Ovary (tissue), 7 donors: ENCODE measurements at regions not wholly inside any gene's neighbourhood (a gene's known extent, or its start where the extent isn't known, plus 50 kb on each side); places are given as distances from the start of the nearest gene placed in this dataset.

Source experiments
- DNase-seq, 5 donors: peaks; one replicate each; pipeline ENCODE4 v3.0.0-alpha.2; 2019 to 2020
- H3K27ac ChIP-seq, 2 donors: fragments of 200-600 bp; one replicate each; pipeline versions ENCODE4 v1.5.1 to v1.8.0; 2019 to 2022
- H3K27me3 ChIP-seq: fragments of 200-600 bp; one replicate; pipeline ENCODE4 v1.8.0; 2022
- H3K36me3 ChIP-seq: fragments of 200-600 bp; sonication (generic); one replicate; pipeline ENCODE4 v1.5.1; 2019
- H3K4me1 ChIP-seq: one replicate; pipeline ENCODE4 v1.8.1; 2013; ENCODE audit warnings: mild to moderate bottlenecking, moderate library complexity; ENCODE audit not compliant: insufficient read depth
- H3K4me3 ChIP-seq: fragments of 200-600 bp; sonication (generic); one replicate; pipeline ENCODE4 v1.5.1; 2017
- H3K9me3 ChIP-seq, 2 donors: fragments of 200-600 bp in 1 of 2; sonication (generic) in 1 of 2; one replicate each; pipeline versions ENCODE4 v1.5.1 to v1.8.1; 2013 to 2019; ENCODE audit warnings: mild to moderate bottlenecking in 1 of 2, moderate library complexity in 1 of 2
- EP300 ChIP-seq: sonication (generic); formaldehyde crosslinking; IDR thresholded peaks from one replicate; pipeline ENCODE4 v1.6.1; 2017; ENCODE audit warnings: antibody characterized with exemption
- POLR2A ChIP-seq: fragments of 450-650 bp; IDR thresholded peaks from one replicate; pipeline ENCODE4 v1.6.1; 2017; ENCODE audit warnings: antibody characterized with exemption, mild to moderate bottlenecking, moderate library complexity
- WGBS, 3 donors: extraction: QIAGEN DNeasy Blood & Tissue Kit in 1 of 3; methylation state at CpG; one replicate each; pipeline versions ENCODE4 v1.1.5 to v1.1.7; 2013 to 2017; 5-methylcytosine and 5-hydroxymethylcytosine counted together
- intact Hi-C, 4 donors: fragments of 100-400 bp; cut with DNase I; formaldehyde crosslinking; loops; one replicate each; pipeline versions ENCODE4 v1.11.0 to v1.15.1; 2022 to 2023
- TF ChIP-seq, protein P1 (sequence below), 3 donors: fragments of 450-650 bp in 2 of 3; fragments of 200-600 bp in 1 of 3; IDR thresholded peaks; one replicate each; pipeline versions ENCODE4 v1.5.1 to v1.8.0; 2016 to 2022; ENCODE audit warnings: antibody characterized with exemption in 3 of 3, mild to moderate bottlenecking in 1 of 3
- donor health status: DM: no; HTN: no; CAD: no; lungs with moderate emphysema.
- donor health status: DM: no; HTN: no; CAD: no.
- donor health status: Bipolar disorder and iron deficiency.
- donor health status: DM: no; HTN: no; CAD: no.
- donor health status: DM: yes; HTN: yes; CAD: no.

DNA sequence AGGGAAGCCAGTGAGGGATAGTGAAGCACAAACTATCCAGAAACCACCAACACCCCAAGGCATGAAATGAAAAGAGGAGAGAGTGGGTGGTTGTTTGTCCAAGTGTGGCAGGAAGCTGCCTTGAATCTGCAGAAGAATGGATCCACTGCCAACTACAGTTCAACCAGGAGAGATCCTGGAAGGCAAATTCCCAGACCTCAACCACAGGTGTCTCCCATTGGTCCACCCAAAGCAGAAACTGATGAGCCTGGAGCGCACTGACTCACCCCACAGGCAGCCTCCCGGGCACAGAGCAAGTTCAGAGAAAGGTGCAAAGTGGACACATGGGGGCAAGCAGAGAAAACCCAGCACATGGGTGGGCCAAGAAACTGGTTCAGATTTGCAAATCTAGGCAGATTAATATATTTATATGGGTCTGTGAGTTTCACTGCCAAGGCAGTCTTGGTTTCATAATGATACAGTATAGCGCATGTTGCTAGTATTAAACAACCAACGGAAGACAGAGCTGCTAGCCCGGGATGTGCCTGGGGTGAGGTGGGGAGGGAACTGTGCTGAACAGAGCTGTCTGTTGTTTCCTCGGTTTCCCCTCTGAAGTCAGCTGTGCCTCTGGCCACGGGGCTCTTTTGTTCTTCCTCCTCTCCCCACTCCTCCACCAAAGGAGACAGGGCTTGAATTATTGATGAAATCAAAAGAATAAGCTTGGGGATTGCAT lies 416.2 kb upstream of the CCDC196 start:
- WGBS, 3 donors = 79 to 87% (median 85%) methylated on average over 7 of the region's 7 CpGs
- TF ChIP-seq, protein P1, sequence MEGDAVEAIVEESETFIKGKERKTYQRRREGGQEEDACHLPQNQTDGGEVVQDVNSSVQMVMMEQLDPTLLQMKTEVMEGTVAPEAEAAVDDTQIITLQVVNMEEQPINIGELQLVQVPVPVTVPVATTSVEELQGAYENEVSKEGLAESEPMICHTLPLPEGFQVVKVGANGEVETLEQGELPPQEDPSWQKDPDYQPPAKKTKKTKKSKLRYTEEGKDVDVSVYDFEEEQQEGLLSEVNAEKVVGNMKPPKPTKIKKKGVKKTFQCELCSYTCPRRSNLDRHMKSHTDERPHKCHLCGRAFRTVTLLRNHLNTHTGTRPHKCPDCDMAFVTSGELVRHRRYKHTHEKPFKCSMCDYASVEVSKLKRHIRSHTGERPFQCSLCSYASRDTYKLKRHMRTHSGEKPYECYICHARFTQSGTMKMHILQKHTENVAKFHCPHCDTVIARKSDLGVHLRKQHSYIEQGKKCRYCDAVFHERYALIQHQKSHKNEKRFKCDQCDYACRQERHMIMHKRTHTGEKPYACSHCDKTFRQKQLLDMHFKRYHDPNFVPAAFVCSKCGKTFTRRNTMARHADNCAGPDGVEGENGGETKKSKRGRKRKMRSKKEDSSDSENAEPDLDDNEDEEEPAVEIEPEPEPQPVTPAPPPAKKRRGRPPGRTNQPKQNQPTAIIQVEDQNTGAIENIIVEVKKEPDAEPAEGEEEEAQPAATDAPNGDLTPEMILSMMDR (IDR thresholded peaks at IDR 0.05) = no peak
- TF ChIP-seq POLR2A = no peak
- TF ChIP-seq EP300 = no peak
- H3K27ac ChIP-seq = no peak overlapping the region
- no peaks in the 10 kb centered on the region for H3K9me3 ChIP-seq
- H3K27me3 ChIP-seq = no peaks in the 10 kb centered on the region
- no peak for DNase-seq
- no peaks in the 10 kb centered on the region for H3K4me1 ChIP-seq
- no peak overlapping the region for H3K4me3 ChIP-seq
- intact Hi-C loops = no loop called here
- H3K36me3 ChIP-seq = no peaks in the 10 kb centered on the region

DNA sequence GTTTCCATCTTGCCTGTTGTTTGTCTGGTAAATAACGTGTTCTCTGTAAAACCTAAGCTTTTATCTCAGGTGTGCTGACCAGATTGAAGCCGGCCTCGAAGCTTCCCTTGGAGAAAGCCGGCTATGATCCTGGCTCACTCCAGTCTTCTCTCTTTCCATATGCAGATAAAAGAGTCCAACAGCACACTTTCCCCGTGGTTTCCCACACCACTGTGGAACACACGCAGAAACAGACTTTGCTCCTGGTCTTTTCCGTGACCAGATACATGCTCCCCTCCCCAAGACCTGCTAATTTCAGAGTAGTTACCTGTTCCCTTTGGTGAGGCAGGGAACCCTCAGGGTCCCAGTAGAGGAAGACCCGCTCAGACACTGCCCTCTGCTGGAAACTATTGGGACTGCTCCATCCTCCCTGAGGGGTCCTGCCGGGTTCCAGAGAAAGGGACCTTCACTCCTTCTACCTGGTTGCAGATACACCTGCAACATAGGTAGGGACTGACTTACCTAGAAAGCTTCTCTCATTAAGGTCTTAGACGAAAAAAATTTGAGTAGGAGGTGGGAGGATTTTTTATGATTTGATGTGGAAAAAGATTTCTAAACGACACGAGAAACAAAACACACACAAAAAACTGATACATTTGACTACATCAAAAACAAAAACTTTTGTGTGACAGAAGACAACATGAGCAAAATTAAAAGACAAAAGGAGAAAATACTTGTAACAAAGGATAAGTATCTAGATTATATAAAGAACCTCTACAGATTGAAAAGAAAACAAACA lies 415.4 kb upstream of the CCDC196 start:
- no peaks in the 10 kb centered on the region for H3K9me3 ChIP-seq

DNA sequence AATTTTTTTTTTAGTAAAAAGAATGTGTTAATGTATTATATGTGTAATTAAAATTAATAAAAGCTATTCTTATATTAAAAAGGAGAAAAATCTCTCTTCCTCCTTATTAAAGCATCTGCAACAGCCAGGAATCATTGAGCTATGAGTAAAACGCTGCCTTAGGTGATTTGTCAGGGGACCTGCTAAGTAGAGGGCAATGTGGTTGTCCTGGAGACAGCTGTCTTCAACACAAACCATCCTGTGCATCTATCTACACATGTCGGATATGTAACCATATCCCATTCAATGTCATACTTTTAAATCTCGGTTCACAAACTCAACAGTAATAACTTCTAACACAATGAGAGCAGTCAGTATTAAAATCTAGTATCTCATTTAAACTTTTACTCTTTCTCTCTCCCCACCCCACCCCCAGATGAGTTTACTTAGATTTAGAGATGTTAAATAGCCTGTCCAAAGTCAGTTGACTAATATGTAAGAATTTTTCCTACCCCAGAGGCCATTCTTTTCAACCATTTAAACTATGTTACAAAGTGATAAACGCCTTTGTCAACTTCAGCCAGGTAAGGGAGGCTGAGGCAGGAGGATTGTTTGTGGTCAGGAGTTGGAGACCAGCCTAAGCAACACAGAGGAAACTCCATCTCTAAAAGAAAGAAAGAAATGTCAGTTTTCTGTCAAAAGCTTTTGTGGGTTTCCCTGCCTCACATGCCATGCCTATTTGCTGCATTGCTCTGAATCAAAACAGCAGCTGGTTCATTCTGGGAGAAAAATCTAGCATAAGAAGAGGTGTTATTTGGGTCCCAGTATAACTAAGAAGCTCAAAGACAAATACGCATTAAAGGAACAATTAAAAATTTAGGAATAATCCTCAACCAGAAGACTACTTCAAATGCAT lies 413.7 kb upstream of the CCDC196 start:
- no peaks in the 10 kb centered on the region for H3K9me3 ChIP-seq
- no peak for DNase-seq
- no peaks in the 10 kb centered on the region for H3K27me3 ChIP-seq
- intact Hi-C loops = no loop called here
- no peak overlapping the region for H3K4me3 ChIP-seq
- no peak overlapping the region for H3K27ac ChIP-seq
- 84 to 88% (median 88%) methylated on average over 5 of the region's 5 CpGs for WGBS, 3 donors
- H3K36me3 ChIP-seq = no peaks in the 10 kb centered on the region
- no peaks in the 10 kb centered on the region for H3K4me1 ChIP-seq
- TF ChIP-seq, protein P1 (IDR thresholded peaks at IDR 0.05) = no peak
- no peak for TF ChIP-seq EP300
- no peak for TF ChIP-seq POLR2A

More for the DNA sequence above, 415.4 kb upstream of the CCDC196 start:
- no peaks in the 10 kb centered on the region for H3K27me3 ChIP-seq
- 50 to 59% (median 53%) methylated on average over 12 of the region's 12 CpGs for WGBS, 3 donors
- intact Hi-C loops = no loop called here
- TF ChIP-seq, protein P1 (IDR thresholded peaks at IDR 0.05) = no peak
- TF ChIP-seq POLR2A (no peak), EP300 (no peak)
- H3K4me1 ChIP-seq = no peaks in the 10 kb centered on the region
- H3K4me3 ChIP-seq = no peak overlapping the region
- no peak overlapping the region for H3K27ac ChIP-seq
- DNase-seq = no peak
- no peaks in the 10 kb centered on the region for H3K36me3 ChIP-seq

DNA sequence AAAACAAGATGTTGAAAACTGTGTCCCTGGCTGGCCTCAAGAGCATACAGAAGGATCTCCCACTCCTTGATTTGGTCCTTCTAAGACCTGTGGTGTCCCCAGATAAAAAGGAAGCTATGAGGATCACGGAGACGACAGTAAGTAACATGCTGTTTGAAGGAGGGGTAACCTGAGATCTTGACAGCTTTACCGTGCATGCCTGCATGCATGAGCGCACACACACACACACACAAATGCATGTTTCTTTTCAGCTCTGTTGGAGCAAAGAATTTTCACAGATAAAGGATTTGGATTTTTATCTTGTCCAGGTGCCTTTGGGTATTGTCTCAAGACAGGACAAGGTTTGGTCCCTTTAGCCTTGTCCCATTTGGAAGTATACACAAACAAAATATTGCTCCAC lies 411.6 kb upstream of the CCDC196 start:
- WGBS, 3 donors = 66 to 71% (median 68%) methylated on average over 4 of the region's 4 CpGs
- Histone ChIP-seq H3K27ac (no peak overlapping the region), H3K36me3 (no peaks in the 10 kb centered on the region), H3K27me3 (no peaks in the 10 kb centered on the region), H3K4me3 (no peak overlapping the region), H3K9me3 (no peaks in the 10 kb centered on the region), H3K4me1 (no peaks in the 10 kb centered on the region)
- no peak for DNase-seq
- TF ChIP-seq EP300 = no peak
- no peak for TF ChIP-seq POLR2A
- TF ChIP-seq, protein P1 (IDR thresholded peaks at IDR 0.05) = no peak
- intact Hi-C loops = no loop called here
